ENCODE measurements at regions not wholly inside any gene's neighbourhood (a gene's known extent, or its start where the extent isn't known, plus 50 kb on each side); places are given as distances from the start of the nearest gene placed in this dataset.

DNA sequence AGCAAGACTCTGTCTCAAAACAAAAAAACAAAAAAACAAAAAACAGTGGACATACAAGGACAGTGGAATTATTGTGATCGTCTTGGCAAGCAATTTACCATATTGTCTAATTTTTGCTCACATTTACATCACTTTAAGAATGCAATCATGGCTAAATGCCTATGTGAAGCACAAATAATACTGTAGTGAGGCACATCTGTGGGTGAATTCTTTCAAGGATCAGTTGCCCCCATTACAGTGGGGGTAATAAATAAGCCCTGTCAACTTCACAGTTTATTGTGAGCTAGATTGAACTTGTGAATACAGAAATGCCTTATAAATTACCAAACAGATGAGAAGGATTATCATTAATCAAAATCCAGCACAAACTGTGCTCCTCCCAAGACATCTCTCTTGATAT lies 150.2 kb upstream of the PAPPA start:
- in situ Hi-C loops (cut with MboI; ENCODE audit: low sequenced_read_pairs), result no loop called here

DNA sequence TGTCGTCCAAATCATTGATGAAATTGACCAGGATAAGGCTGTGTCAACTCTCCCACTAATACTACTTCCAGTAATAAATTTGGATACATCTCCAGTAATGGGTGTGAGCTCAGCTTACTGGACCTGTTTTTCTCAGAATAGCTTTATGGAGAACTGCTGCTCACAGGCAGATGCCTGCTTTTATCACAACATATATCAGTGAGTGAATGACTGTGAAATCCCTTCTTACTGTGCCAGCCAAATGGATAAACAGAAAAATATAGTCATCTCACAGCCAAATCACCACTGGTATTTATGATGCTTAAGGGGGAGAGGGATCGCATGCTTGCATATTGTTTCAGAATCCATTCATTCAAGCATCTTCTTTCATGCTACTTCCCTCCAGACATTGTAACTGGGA lies 148.4 kb upstream of the PAPPA start:
- in situ Hi-C loops (cut with MboI; ENCODE audit: low sequenced_read_pairs), result no loop called here

DNA sequence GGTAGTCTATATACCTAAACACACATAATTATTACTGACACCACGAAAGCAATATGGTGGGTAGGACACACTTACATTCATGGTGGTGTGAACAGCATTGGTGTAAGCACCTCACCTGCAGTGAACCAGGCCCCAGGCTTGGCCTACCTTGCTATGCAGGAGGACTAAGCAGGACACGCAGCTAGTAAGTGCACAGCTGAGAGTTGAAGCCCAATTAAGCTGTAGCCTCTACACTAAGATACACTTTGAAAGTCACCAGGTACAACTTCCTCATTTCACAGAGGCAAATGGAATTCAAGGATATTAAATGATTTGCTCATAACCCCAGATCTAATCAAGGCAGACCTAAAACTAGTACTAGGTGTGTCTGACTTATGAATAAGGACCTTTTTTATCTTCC lies 145.8 kb upstream of the PAPPA start:
- in situ Hi-C loops (cut with MboI; ENCODE audit: low sequenced_read_pairs), result no loop called here

DNA sequence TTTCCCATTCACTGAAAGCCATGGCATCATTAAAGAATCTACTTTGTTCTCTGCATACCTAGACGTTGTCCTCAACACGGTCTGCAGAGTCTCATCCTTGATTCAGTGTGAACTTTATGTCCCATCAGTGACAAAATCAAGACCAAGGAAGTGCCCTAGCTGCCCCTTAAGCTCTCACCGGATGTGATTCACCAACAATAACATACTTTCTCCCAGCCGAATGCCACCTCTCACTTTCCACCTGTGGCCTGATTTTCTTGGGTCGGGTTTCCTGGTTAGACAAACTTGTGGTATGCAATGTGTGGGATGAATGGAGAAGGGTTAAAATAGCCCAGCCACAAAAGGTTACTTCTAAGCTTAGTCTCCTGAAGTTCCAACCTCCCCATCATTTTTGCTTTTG lies 145.3 kb upstream of the PAPPA start:
- in situ Hi-C loops (cut with MboI; ENCODE audit: low sequenced_read_pairs), result no loop called here

DNA sequence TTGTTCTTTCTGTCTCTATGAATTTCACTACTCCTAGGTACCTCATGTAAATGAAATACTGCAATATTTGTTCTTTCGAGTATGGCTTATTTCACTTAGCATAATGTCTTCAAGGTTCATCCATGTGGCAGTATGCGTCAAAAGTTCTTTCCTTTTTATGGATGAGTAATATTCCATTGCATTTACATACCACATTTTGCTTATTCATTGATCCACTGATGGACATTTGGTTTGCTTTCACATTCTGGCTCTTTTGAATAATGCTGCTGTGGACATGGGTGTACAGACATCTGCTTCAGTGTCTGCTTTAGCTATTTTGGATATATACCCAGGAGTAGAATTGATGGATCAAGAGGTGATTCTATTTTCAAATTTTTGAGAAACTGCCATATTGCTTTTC lies 144.2 kb upstream of the PAPPA start:
- in situ Hi-C loops (cut with MboI; ENCODE audit: low sequenced_read_pairs), result no loop called here

DNA sequence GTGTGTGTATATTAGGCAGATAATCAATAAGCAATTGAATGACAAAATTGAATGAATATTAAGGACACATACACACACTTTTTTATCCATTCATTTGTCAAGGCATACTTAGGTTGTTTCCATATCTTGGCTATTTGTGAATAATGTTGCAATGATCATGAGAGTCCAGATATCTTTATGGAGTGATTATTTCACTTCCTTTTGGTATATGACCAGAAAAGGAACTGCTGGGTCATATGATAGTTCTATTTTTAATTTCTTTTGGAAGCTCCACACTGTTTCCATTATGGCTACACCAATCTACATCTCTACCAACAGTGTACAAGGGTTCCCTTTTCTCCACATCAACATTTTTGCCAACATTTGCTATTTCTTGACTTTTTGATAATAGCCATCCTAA lies 137.7 kb upstream of the PAPPA start:
- in situ Hi-C loops (cut with MboI; ENCODE audit: low sequenced_read_pairs), result no loop called here

DNA sequence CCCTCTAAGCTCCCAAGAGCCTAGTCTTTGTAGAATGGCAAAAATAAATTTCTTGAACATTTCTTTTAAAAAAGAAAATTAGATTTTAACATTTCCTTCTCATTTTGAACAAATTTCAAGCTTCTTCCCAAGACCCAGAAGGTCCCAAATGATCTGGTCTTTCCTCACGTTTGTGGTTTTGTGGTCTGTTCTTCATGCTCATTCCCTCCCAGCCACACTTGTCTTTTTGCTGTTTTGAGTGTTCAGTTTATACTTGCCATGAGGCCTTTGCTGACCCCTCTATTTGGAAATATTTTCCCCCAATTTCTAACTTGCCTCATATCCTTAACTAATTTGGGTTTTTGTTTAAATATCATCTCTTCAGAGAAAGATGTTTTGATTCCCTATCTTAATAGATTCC lies 133.4 kb upstream of the PAPPA start:
- in situ Hi-C loops (cut with MboI; ENCODE audit: low sequenced_read_pairs), result no loop called here

DNA sequence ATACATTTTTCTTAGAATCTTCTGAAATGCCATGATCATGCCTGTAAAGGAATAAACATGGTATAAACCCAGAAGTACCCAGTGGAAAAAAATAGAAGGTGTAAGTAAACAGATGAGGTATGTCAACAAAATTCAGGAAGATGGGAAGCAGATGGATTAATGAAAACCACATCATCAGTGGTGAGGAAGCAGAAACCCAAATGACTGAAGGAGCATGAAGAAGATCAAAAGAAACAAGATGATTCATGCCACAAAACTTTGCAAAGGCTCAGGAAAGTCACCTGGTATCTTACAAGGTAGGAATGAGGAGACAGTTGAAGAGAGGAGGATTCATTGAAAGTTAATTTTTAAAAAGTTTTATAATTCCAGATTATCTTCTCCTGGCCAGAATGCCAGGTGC lies 132.8 kb upstream of the PAPPA start:
- in situ Hi-C loops (cut with MboI; ENCODE audit: low sequenced_read_pairs), result no loop called here

DNA sequence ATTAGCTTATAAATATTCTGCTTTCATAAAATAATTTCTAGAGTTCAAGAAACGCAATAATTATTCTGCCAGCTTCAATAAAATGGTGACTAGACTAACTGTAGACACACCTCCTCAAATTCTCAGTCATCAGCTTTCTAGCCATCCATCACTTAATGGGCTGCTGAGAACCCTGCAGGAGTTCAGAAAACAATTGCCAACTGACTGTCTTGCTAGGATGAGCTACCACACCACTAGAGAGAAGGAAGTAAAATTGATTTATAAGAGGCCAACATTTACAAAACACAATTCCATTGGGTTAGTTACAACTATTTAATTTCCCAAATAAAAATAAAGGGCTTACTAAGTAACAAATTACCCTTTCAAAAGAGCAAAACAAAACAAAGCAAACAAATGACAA lies 126.5 kb upstream of the PAPPA start:
- in situ Hi-C loops (cut with MboI; ENCODE audit: low sequenced_read_pairs), result no loop called here

DNA sequence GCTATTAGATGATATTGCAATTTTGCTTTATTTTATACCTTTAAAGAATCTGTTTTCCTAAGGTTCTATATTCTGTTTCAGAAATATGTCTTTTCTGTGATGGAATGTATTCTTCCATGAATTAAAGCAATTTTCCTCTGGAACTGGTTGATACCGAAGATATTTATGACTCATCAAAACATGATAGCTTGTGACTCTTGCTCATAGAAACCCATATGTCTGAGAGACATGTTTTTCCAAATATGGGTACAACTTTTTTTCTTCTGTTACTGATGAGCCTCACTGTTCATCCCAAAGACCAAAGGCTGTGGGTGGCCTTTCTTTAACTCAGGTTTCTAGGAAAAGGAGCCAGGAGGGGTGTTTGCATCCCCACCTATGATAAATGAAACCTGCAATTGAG lies 126.1 kb upstream of the PAPPA start:
- in situ Hi-C loops (cut with MboI; ENCODE audit: low sequenced_read_pairs), result no loop called here

DNA sequence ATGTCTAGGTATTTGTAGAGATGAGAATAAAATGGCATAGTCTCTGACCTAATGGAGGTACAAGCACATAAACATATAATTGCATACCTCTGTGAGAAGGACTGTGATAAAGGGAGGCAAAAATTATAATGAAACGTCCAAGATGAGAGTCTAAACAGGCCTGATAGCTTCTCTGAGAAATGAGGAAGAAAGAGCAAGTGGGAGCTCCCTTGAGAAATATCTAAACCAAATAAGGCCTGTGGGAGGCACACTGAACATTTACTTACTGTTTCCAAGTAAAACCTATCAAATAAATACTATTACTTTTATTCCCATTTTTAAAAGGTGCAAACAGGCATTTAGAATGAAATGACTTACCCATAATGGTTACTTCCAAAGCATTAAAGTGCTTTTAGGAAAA lies 125.6 kb upstream of the PAPPA start:
- in situ Hi-C loops (cut with MboI; ENCODE audit: low sequenced_read_pairs), result no loop called here

DNA sequence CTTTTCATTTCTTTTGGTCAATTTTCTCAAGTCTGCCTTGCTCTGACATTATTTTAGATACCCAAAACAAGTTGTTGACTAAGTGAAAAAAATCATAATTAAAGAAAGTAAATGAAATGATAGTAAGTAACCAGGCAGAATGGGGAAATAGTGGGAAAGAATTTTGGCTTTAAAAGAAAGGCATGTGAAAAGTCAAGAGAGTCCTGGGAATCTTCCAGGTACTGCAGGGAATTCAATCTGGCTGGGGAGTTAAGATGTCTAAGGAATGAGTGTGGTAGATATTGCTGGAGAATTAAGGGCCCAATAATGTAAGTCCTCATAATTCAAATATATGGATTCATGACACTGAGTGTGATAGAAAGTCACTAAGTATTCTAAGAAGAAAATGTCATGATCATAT lies 123.1 kb upstream of the PAPPA start:
- in situ Hi-C loops (cut with MboI; ENCODE audit: low sequenced_read_pairs), result no loop called here

DNA sequence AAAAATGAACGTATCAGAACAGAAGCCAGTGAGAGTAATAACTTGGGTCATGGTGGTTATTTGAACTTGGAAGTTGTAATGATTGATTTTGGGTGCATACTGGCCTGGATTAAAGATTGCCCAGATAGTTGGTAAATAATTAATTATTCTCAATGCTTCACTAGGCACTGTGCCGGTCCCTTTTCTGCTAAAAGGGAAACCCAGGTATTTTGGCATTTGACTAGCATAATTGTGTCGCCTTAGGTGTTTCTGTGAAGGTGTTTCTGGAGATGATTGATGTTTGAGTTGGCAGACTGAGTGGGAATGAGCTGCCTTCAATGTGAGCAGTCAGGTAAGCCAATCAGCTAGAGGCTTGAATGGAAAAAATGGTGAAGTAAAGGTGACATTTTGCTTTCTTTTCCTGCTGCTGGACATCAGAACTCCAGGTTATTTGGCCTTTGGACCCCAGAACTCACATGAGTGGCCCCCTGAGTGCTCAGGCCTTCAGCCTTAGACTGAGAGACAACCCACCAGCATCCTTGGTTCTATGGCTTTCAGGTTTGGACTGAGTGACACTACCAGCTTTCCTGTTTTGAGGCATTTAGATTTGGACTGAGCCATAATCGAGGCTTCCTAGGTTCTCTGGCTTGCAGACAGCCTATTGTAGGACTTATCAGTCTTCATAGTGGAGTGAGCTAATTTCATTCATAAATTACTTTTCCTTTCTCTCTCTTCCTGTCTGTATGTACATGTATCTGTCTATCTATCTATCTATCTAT lies 120.7 kb upstream of the PAPPA start:
- in situ Hi-C loops (cut with MboI; ENCODE audit: low sequenced_read_pairs), result no loop called here

DNA sequence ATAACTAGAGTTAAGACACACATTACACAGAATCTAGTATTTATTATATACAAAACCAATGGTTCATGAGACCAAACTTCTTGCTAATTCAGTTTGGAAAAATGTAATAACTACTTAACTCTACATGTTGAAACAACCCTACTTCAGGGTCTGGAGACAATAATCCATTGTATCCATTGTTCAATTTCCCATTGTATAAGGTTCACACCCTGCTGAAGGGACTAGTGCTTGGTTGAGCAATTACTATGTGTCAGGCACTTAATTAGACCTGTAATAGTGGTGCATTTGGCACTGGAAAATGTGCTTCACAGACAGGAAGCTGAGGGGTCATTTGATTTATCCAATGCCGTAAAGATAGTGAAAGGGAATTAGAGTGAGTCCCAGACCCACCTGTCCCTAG lies 114.3 kb upstream of the PAPPA start:
- in situ Hi-C loops (cut with MboI; ENCODE audit: low sequenced_read_pairs), result no loop called here

DNA sequence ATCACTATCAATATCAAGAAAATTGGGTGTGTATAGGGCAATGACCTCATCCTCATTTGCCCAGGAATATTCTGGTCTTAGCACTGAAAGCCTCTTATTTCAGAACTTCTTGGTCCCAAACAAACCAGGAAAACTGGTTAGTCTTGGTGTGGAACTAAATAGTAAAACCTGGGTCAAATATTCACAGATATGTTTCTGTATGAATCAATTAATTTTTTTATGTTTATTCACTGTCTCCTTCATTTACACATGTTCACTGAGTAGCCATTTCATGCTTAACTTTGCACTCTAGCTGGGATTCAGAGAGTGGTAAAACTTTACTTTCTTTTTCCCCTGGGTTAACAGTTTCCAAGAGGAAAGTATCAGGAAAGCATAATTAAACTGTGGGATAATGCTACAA lies 113.7 kb upstream of the PAPPA start:
- in situ Hi-C loops (cut with MboI; ENCODE audit: low sequenced_read_pairs), result no loop called here

DNA sequence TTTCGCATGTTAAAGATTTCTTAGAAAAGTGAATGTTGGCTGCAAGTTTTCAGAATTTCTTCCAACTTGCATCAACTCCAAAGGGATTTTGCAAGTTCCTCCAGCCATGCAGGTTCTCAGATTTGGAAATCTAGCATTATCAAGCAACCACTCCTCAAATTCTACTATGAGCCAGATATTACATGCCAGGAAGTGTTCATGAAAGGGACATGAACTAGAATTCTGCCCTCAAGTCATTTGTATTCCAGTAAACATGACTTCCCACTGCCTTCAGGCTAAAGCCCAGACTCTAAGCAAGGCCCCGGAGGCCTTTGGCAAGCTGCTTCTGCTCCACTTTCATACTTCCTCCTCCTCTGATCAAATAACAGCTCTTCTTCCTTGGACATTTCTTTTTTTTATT lies 111.3 kb upstream of the PAPPA start:
- in situ Hi-C loops (cut with MboI; ENCODE audit: low sequenced_read_pairs), result no loop called here

DNA sequence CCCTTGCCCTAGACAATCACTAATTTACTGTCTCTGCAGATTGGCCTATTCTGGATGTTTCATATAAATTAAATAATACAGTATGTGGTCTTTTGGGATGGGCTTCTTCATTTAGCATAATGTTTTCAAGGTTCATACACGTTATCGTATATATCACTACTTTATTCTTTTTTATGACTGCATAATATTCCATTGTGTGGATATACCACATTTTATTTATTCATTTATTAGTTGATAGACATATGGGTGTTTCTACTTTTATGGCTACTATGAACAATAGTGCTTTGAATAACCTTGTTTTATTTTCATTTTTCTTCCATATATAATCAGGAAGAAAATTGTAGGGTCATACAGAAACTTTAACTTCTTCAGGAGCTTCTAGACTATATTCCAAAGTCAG lies 108.5 kb upstream of the PAPPA start:
- in situ Hi-C loops (cut with MboI; ENCODE audit: low sequenced_read_pairs), result no loop called here

DNA sequence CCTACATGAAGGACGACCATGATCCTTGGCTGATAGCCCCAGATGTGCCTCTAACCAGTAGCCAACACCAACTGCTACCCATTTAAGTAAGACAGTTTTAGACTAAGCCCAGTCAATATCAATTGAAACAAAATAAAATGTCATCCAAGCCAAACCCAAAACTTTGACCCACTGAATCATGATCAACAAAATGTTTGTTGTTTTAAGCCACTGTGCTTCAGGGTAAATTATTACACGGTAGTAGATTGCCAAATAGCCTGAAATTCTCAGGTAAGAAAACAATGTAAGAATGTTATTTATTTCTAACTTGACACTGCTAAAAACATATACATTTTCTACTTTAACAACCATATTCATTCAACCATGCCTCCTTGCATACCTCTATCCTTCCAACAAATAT lies 105.5 kb upstream of the PAPPA start:
- in situ Hi-C loops (cut with MboI; ENCODE audit: low sequenced_read_pairs), result no loop called here

DNA sequence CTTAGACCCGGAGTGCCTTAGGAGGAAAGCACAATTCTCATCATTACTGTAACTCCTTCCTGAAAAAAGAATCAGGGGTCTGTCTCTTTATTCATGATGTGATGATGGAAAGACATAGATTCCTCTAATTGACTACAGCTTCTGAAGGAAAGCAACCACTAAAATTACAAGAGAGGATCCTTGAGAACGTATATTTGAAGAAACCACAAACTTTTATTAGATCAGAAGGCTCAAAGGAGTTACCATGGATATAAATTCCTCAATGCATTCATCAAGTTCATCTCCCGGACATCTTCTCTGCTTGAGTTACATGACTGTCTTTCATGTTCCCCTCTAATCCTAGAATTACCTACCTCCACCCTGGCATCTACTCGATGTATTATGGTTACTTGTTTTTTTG lies 104.1 kb upstream of the PAPPA start:
- in situ Hi-C loops (cut with MboI; ENCODE audit: low sequenced_read_pairs), result no loop called here

DNA sequence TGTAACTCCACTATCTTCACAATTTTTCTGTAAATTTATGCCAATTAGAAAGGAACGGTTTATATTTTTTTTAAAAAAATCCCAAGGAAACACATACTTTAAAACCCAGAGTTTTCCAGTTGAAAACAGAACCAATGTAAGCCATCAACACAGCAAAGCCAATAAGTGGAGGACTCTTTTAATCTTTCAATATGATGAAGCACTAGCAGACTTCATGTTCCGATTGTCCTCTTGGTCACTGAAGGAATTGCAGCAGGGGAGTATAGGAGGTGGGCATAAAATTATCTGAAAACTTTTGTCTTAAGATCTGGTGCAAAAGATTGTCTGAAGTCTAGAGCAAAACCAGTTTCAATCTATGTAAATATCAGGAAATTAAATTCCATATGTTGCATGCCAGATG lies 102.1 kb upstream of the PAPPA start:
- in situ Hi-C loops (cut with MboI; ENCODE audit: low sequenced_read_pairs), result no loop called here

DNA sequence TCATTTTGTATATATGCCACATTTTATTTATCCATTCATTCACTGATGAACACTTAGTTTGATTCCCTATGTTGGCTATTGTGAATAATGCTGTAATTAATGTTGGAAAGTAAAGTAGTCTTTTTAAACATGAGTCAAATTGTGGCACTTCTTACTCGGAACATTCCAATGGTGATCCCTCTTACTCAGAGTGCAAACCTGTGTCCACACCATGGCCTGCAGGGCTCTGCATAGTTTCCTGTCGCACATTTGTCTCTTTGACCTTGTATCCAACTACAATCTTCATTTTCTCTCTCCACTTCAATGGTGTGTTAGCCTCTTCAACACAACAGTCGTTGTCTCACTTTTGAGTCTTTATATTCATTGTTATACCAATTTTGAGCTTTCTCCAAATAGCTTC lies 98.1 kb upstream of the PAPPA start:
- in situ Hi-C loops (cut with MboI; ENCODE audit: low sequenced_read_pairs), result no loop called here

DNA sequence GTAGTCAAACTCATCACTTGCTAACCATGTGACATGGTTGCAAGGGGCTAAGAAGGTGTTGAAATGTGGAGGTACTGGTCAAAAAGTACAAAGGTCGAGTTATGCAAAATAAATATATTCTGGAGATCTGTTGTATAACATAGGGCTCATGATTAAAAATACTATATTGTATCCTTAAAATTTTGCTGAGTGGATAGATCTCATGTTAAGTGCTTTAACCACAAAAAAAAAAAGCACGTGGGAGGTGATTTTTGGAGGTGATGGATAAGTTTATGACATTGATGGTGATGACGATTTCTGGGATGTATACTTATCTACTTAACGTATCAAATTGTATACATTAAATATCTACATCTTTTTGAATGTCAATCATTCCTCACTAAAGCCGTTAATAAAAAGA lies 96.2 kb upstream of the PAPPA start:
- in situ Hi-C loops (cut with MboI; ENCODE audit: low sequenced_read_pairs), result no loop called here

DNA sequence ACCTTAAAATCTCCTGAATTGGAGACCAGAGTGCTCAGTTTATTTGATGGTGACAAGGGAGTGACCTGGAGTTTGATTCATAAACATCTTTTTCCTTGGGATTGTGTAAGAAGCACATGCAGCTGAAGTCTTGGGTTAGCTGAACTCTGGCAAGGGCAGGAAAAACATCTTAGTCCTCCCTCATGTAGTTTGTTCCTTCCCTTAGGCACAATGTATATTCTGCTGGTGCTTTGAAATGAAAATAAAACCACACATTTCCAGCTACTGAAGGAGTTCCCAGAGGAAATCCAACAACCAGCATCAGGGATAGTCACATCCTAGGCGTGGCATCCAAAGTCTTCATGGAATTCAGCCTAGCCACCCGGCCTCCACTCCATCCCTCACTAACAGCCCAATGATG lies 95.2 kb upstream of the PAPPA start:
- in situ Hi-C loops (cut with MboI; ENCODE audit: low sequenced_read_pairs), result no loop called here

DNA sequence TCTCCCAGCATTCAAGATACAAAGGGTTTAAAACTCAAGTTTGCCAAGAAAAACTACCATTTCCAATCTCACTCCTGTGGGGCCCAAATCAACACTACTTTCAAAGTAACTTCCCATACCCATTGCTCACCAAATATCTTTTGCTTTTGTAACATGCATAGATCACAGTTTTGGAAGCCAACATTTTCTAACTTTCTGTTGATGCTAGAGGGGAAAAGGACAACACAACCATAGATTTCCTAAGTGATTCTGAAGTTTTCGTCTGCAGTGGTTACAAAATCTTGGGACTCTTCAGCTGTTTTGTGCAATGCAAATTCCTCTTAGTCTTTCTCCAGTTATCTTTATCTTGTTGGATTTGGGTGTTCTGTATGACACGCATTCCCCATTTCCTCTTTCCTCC lies 94.1 kb upstream of the PAPPA start:
- in situ Hi-C loops (cut with MboI; ENCODE audit: low sequenced_read_pairs), result no loop called here
